ENCODE measurements at regions not wholly inside any gene's neighbourhood (a gene's known extent, or its start where the extent isn't known, plus 50 kb on each side); places are given as distances from the start of the nearest gene placed in this dataset.

- TF ChIP-seq CTCF (IDR thresholded peaks at IDR 0.05; ENCODE audit: low read depth, low read length, poor library complexity, severe bottlenecking): no peak
- TF ChIP-seq EZH2phosphoT487 (IDR thresholded peaks at IDR 0.05; ENCODE audit: borderline replicate concordance, low read length): no peak
Measured at GRCh38 chr16:65547772-65548446, 426.0 kb upstream of the CDH11 start.

All from DOHH2 (cell line).